DOHH2 (cell line): ENCODE measurements at regions not wholly inside any gene's neighbourhood (a gene's known extent, or its start where the extent isn't known, plus 50 kb on each side); places are given as distances from the start of the nearest gene placed in this dataset.

ENCODE experiments used
- H3F3A ChIP-seq: fragments of 200-600 bp; sonication (generic), shearing (Covaris generic); 2 replicates; pipeline ENCODE4 v1.6.0; 2016; ENCODE audit warnings: antibody characterized with exemption, mild to moderate bottlenecking; ENCODE audit not compliant: control insufficient read depth, insufficient read depth
- H3K27ac ChIP-seq: fragments of 200-600 bp; sonication (generic); 2 replicates; pipeline ENCODE4 v1.5.1; 2014; ENCODE audit warnings: low read depth, mild to moderate bottlenecking, low read length, moderate library complexity
- H3K27me3 ChIP-seq: fragments of 200-600 bp; sonication (generic); 2 replicates; pipeline ENCODE4 v1.6.1; 2014; ENCODE audit warnings: mild to moderate bottlenecking, low read length, mixed read lengths; ENCODE audit not compliant: control insufficient read depth
- H3K36me3 ChIP-seq: fragments of 200-600 bp; sonication (generic); 2 replicates; pipeline ENCODE4 v1.6.1; 2014; ENCODE audit warnings: mild to moderate bottlenecking, low read length, moderate library complexity, mixed read lengths; ENCODE audit not compliant: control insufficient read depth
- H3K4me1 ChIP-seq: fragments of 200-600 bp; sonication (generic); 2 replicates; pipeline ENCODE4 v1.6.1; 2014; ENCODE audit warnings: mild to moderate bottlenecking, low read length, mixed read lengths; ENCODE audit not compliant: control insufficient read depth
- H3K4me2 ChIP-seq: fragments of 200-600 bp; sonication (generic); 2 replicates; pipeline ENCODE4 v1.6.0; 2014; ENCODE audit warnings: mild to moderate bottlenecking, low read length, moderate library complexity
- H3K4me3 ChIP-seq: fragments of 200-600 bp; sonication (generic); 2 replicates; pipeline ENCODE4 v1.5.1; 2014; ENCODE audit warnings: mild to moderate bottlenecking, low read length, mixed read lengths
- H3K79me2 ChIP-seq: fragments of 200-600 bp; sonication (generic); 2 replicates; pipeline ENCODE4 v1.6.1; 2014; ENCODE audit warnings: mild to moderate bottlenecking, low read length, mixed read lengths; ENCODE audit not compliant: control insufficient read depth
- H3K9me2 ChIP-seq: fragments of 200-600 bp; sonication (generic); replicated peaks from 2 replicates; pipeline ENCODE4 v1.6.1; 2014; ENCODE audit warnings: mild to moderate bottlenecking, low read length, mixed read lengths; ENCODE audit not compliant: control insufficient read depth
- H3K9me3 ChIP-seq: fragments of 200-600 bp; sonication (generic); 2 replicates; pipeline ENCODE4 v1.6.1; 2014; ENCODE audit warnings: antibody characterized with exemption, low read length, mixed read lengths; ENCODE audit not compliant: control insufficient read depth, insufficient read depth
- H4K20me1 ChIP-seq: fragments of 200-600 bp; sonication (generic); 2 replicates; pipeline ENCODE4 v1.6.0; 2014; ENCODE audit warnings: low read depth, mild to moderate bottlenecking, antibody characterized with exemption, low read length, moderate library complexity; ENCODE audit not compliant: control insufficient read depth, insufficient read depth
- CTCF ChIP-seq: fragments of 200-600 bp; sonication (generic); IDR thresholded peaks from one replicate; pipeline ENCODE4 v1.5.1; 2014; ENCODE audit warnings: antibody characterized with exemption, mild to moderate bottlenecking, low read depth, low read length; ENCODE audit not compliant: poor library complexity, severe bottlenecking
- EZH2phosphoT487 ChIP-seq: fragments of 200-600 bp; sonication (generic); IDR thresholded peaks from 2 replicates; pipeline ENCODE4 v1.6.1; 2017; ENCODE audit warnings: borderline replicate concordance, mild to moderate bottlenecking, antibody characterized with exemption, low read length, moderate library complexity, mixed read lengths

- no peaks in the 10 kb centered on the region for H3K9me3 ChIP-seq
- no peak overlapping the region for H3K4me2 ChIP-seq
- H3F3A ChIP-seq = no peaks in the 10 kb centered on the region
- TF ChIP-seq EZH2phosphoT487 (no peak), CTCF (no peak)
- H3K79me2 ChIP-seq = no peaks in the 10 kb centered on the region
- no peaks in the 10 kb centered on the region for H3K4me1 ChIP-seq
- H3K27me3 ChIP-seq = no peaks in the 10 kb centered on the region
- H3K9me2 ChIP-seq = no peaks in the 10 kb centered on the region
- no peak overlapping the region for H3K4me3 ChIP-seq
- H3K27ac ChIP-seq = no peak overlapping the region
- H4K20me1 ChIP-seq = no peaks in the 10 kb centered on the region
- H3K36me3 ChIP-seq = no peaks in the 10 kb centered on the region
Measured at GRCh38 chr5:89615839-89616518, 733.0 kb upstream of the MEF2C start.

GRCh38 chr5:89613222-89613956 is 730.4 kb upstream of the MEF2C start:
- no peaks in the 10 kb centered on the region for H3K4me1 ChIP-seq
- no peak for TF ChIP-seq CTCF
- no peak for TF ChIP-seq EZH2phosphoT487
- no peaks in the 10 kb centered on the region for H3K27me3 ChIP-seq
- no peak overlapping the region for H3K4me3 ChIP-seq
- H3F3A ChIP-seq = no peaks in the 10 kb centered on the region
- no peaks in the 10 kb centered on the region for H3K9me2 ChIP-seq
- no peaks in the 10 kb centered on the region for H4K20me1 ChIP-seq
- no peaks in the 10 kb centered on the region for H3K36me3 ChIP-seq
- H3K79me2 ChIP-seq = no peaks in the 10 kb centered on the region
- H3K27ac ChIP-seq = no peak overlapping the region
- H3K4me2 ChIP-seq = no peak overlapping the region
- H3K9me3 ChIP-seq = no peaks in the 10 kb centered on the region

- TF ChIP-seq CTCF = no peak
- TF ChIP-seq EZH2phosphoT487 = no peak
- Histone ChIP-seq H3K4me2 (no peak overlapping the region), H3K27me3 (no peaks in the 10 kb centered on the region), H3K9me2 (no peaks in the 10 kb centered on the region), H3K4me1 (no peaks in the 10 kb centered on the region), H3K79me2 (no peaks in the 10 kb centered on the region), H3K9me3 (no peaks in the 10 kb centered on the region), H3K27ac (no peak overlapping the region), H3K36me3 (no peaks in the 10 kb centered on the region), H3F3A (no peaks in the 10 kb centered on the region), H3K4me3 (no peak overlapping the region), H4K20me1 (no peaks in the 10 kb centered on the region)
Measured at GRCh38 chr5:89606939-89607534, 724.1 kb upstream of the MEF2C start.
